HepG2 (cell line): ENCODE measurements at regions not wholly inside any gene's neighbourhood (a gene's known extent, or its start where the extent isn't known, plus 50 kb on each side); places are given as distances from the start of the nearest gene placed in this dataset.

Experiments
- ATAC-seq: fragments of 200-7000 bp; cut with Tn5 transposase; 3 replicates; pipeline ENCODE4 v1.9.1; 2020; ENCODE audit warnings: mild to moderate bottlenecking, moderate library complexity
- BruUV-seq: library from RNA; stranded (reverse); fragments of 400-500 nt; replicated peaks from 2 replicates; lab custom pipeline; 2021; lab: Mats Ljungman, UMichigan
- CTCF ChIA-PET: fragments of 300-600 bp; formaldehyde crosslinking; extraction: SDS; loops from one replicate; lab custom pipeline; 2021; ENCODE audit warnings: low total read pairs, inconsistent platforms, low intra/inter-chr PET ratio; lab: Yijun Ruan, JAX
- POLR2A ChIA-PET: fragments of 350-600 bp; sonication (Branson Sonifier 250); formaldehyde crosslinking; loops from one replicate; lab custom pipeline; 2020; ENCODE audit warnings: antibody characterized with exemption, inconsistent platforms; lab: Yijun Ruan, JAX
- DNase-seq: peaks from one replicate; pipeline ENCODE4 v3.0.0-alpha.2; 2015; ENCODE audit warnings: low spot score
- FAIRE-seq: peaks from 3 replicates; lab custom pipeline; 2011; peaks lifted over from hg19 to GRCh38; lab: Jason Lieb, UNC
- H2AFZ ChIP-seq: one replicate; pipeline ENCODE4 v1.6.1; 2011; ENCODE audit warnings: low read length, inconsistent platforms
- H3K27ac ChIP-seq: fragments of 300-600 bp; 3 replicates; pipeline ENCODE4 v1.8.0; 2011; ENCODE audit warnings: mixed run types, mild to moderate bottlenecking, mixed read lengths, low read length, inconsistent platforms; ENCODE audit not compliant: insufficient read depth; ENCODE audit errors: extremely low read length
- H3K27me3 ChIP-seq, 2 experiments: fragments of 200-600 bp in 1 of 2; 2 replicates in 1 of 2; 3 replicates in 1 of 2; pipeline versions ENCODE4 v1.6.0 to v1.8.0; 2011; ENCODE audit warnings: low read length in 2 of 2, mild to moderate bottlenecking in 2 of 2, moderate library complexity in 2 of 2, inconsistent platforms in 1 of 2; ENCODE audit not compliant: insufficient read depth in 2 of 2, control insufficient read depth in 1 of 2
- H3K36me3 ChIP-seq, 2 experiments: fragments of 200-600 bp in 1 of 2; replicated peaks in 1 of 2; 2 replicates in 1 of 2; 3 replicates in 1 of 2; pipeline versions ENCODE4 v1.5.1 to v1.8.0; 2011; ENCODE audit warnings: low read length in 2 of 2, inconsistent platforms in 1 of 2; ENCODE audit not compliant: insufficient read depth in 2 of 2, control insufficient read depth in 1 of 2
- H3K4me1 ChIP-seq: 2 replicates; pipeline ENCODE4 v1.5.1; 2012; ENCODE audit warnings: low read length, inconsistent platforms; ENCODE audit not compliant: insufficient read depth
- H3K4me2 ChIP-seq: 2 replicates; pipeline ENCODE4 v1.6.0; 2011; ENCODE audit warnings: low read depth, low read length, inconsistent platforms
- H3K4me3 ChIP-seq, 3 experiments: fragments of 200-600 bp in 1 of 3; sonication (generic), shearing (Covaris generic) in 1 of 3; replicated peaks in 1 of 3; 2 replicates each; pipeline ENCODE4 v1.5.1; 2011 to 2016; ENCODE audit warnings: low read length in 3 of 3, inconsistent platforms in 2 of 3, low read depth in 2 of 3, mild to moderate bottlenecking in 2 of 3, control low read depth in 1 of 3, mixed read lengths in 1 of 3; ENCODE audit not compliant: insufficient read depth in 1 of 3
- H3K79me2 ChIP-seq: one replicate; pipeline ENCODE4 v1.6.1; 2011; ENCODE audit warnings: low read length, inconsistent platforms; ENCODE audit not compliant: insufficient read depth
- H3K9ac ChIP-seq: 2 replicates; pipeline ENCODE4 v1.6.0; 2011; ENCODE audit warnings: mild to moderate bottlenecking, low read depth, low read length, inconsistent platforms; ENCODE audit not compliant: insufficient read depth
- H3K9me3 ChIP-seq: 2 replicates; pipeline ENCODE4 v1.5.1; 2012; ENCODE audit warnings: mild to moderate bottlenecking, low read length
- H4K20me1 ChIP-seq: 2 replicates; pipeline ENCODE4 v1.6.0; 2011; ENCODE audit warnings: inconsistent platforms, mild to moderate bottlenecking, low read length, moderate library complexity; ENCODE audit not compliant: insufficient read depth
- NFYC ChIP-seq: IDR thresholded peaks from 2 replicates; pipeline ENCODE4 v1.6.1; 2016; ENCODE audit warnings: missing genetic modification reagents, missing compliant biosample characterization
- RXRA ChIP-seq: sonication (generic); formaldehyde crosslinking; IDR thresholded peaks from 2 replicates; pipeline ENCODE4 v1.5.1; 2020; ENCODE audit warnings: missing genetic modification reagents
- SSRP1 ChIP-seq: IDR thresholded peaks from 2 replicates; pipeline ENCODE4 v1.6.1; 2016; ENCODE audit warnings: control low read depth
- ZNF335 ChIP-seq: sonication (generic); formaldehyde crosslinking; IDR thresholded peaks from 2 replicates; pipeline ENCODE4 v1.4.0; 2020; ENCODE audit warnings: missing genetic modification reagents
- WGBS: methylation state at CpG from one replicate; pipeline ENCODE4 v1.1.6; 2017; ENCODE audit warnings: low lambda C conversion rate; 5-methylcytosine and 5-hydroxymethylcytosine counted together
- in situ Hi-C: cut with HindIII; loops from 2 replicates; pipeline ENCODE4 v1.10.0; 2017; ENCODE audit warnings: low pct_unique_long_range_greater_than_20kb; ENCODE audit not compliant: extremely low pct_ligation_motif_present
- intact Hi-C: fragments of 100-400 bp; cut with micrococcal nuclease; formaldehyde crosslinking; loops from one replicate; pipeline ENCODE4 v1.10.0; 2022; ENCODE audit not compliant: unreplicated experiment
- TF ChIP-seq, protein P1 (sequence below): sonication (generic); formaldehyde crosslinking; IDR thresholded peaks from 2 replicates; pipeline ENCODE4 v1.5.1; 2020; ENCODE audit warnings: missing genetic modification reagents, mild to moderate bottlenecking, borderline replicate concordance

DNA sequence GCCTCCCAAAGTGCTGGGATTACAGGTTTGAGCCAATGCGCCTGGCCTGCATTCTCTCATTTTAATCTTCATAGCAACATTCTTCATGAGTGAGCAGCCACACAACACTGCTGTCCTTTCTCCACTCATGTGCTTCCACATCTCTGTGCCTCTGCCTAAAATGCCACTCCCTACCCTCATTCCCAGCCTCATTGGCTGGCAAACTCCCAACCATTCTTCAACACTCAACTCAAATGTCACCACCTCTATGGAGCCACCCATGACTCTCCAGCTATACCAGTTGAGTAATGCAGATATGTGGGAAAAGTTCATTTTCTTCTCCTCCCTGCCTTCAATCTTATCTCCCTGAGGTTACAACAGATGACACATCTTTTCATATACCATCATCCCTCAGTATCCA lies 53.9 kb upstream of the ZC3H12A start:
- H3K9me3 ChIP-seq: no peaks in the 10 kb centered on the region
- no peak for ATAC-seq
- H3K27me3 ChIP-seq: peaks cover 0 to 9% of the 10 kb centered on the region in 2 experiments; a peak in 3 of 5 replicates
- H3K36me3 ChIP-seq: no peaks in the 10 kb centered on the region
- ChIA-PET POLR2A (no interaction called here), CTCF (no interaction called here)
- no peaks in the 10 kb centered on the region for H4K20me1 ChIP-seq
- no peak overlapping the region for H2AFZ ChIP-seq
- TF ChIP-seq SSRP1 (CRISPR knock-in tag): no peak
- TF ChIP-seq, protein P1, sequence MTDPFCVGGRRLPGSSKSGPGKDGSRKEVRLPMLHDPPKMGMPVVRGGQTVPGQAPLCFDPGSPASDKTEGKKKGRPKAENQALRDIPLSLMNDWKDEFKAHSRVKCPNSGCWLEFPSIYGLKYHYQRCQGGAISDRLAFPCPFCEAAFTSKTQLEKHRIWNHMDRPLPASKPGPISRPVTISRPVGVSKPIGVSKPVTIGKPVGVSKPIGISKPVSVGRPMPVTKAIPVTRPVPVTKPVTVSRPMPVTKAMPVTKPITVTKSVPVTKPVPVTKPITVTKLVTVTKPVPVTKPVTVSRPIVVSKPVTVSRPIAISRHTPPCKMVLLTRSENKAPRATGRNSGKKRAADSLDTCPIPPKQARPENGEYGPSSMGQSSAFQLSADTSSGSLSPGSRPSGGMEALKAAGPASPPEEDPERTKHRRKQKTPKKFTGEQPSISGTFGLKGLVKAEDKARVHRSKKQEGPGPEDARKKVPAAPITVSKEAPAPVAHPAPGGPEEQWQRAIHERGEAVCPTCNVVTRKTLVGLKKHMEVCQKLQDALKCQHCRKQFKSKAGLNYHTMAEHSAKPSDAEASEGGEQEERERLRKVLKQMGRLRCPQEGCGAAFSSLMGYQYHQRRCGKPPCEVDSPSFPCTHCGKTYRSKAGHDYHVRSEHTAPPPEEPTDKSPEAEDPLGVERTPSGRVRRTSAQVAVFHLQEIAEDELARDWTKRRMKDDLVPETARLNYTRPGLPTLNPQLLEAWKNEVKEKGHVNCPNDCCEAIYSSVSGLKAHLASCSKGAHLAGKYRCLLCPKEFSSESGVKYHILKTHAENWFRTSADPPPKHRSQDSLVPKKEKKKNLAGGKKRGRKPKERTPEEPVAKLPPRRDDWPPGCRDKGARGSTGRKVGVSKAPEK (CRISPR knock-in tag): no peak
- TF ChIP-seq ZNF335: no peak
- no peak overlapping the region for H3K4me2 ChIP-seq
- no peak overlapping the region for H3K27ac ChIP-seq
- H3K4me1 ChIP-seq: no peaks in the 10 kb centered on the region
- 80% methylated on average over 1 of the region's 1 CpG for WGBS
- intact Hi-C loops: no loop called here
- no peak for FAIRE-seq
- in situ Hi-C loops: no loop called here
- DNase-seq: no peak
- no peak overlapping the region for H3K4me3 ChIP-seq
- no TSS peak for BruUV-seq
- H3K9ac ChIP-seq: no peak overlapping the region
- H3K79me2 ChIP-seq: no peaks in the 10 kb centered on the region

DNA sequence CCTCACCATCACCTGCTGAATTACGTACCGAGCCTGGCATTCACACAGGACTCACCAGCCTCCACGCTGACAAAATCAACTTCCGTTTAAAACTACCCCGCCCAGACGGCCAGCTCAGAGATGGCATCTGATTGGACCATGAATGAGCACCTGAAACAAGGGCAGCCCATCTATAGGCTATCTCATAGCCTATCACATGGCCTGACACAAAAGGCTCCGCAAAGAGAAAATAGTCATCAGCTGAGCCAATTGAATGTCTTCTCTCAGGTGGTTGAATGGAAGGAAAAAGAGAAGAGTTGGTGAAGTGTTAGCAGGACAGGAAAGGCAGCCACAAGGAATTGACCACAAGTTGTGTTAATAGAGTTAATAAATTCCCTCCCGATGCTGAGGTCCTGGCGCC lies 50.6 kb upstream of the ZC3H12A start:
- Histone ChIP-seq H3K4me2 (no peak overlapping the region), H3K27ac (no peak overlapping the region), H3K9ac (no peak overlapping the region), H3K36me3 (no peaks in the 10 kb centered on the region), H3K4me3 (no peak overlapping the region), H4K20me1 (no peaks in the 10 kb centered on the region), H3K9me3 (no peaks in the 10 kb centered on the region), H3K4me1 (no peaks in the 10 kb centered on the region), H3K79me2 (no peaks in the 10 kb centered on the region), H2AFZ (no peak overlapping the region), H3K27me3 (0 out of 5 replicates have a peak, but pooled peaks cover 0 to under 1% of the 10 kb centered on the region in 2 experiments)
- intact Hi-C loops: no loop called here
- no peak for ATAC-seq
- TF ChIP-seq RXRA (CRISPR knock-in tag) (no peak), NFYC (CRISPR knock-in tag) (peak; percentile 32; the same call in 1 of the 2 replicates)
- ChIA-PET CTCF (no interaction called here), POLR2A (no interaction called here)
- no TSS peak for BruUV-seq
- in situ Hi-C loops: no loop called here
- no peak for DNase-seq
- no peak for FAIRE-seq
- WGBS: 22% methylated on average over 9 of the region's 9 CpGs
